H1 (cell line): ENCODE measurements at regions not wholly inside any gene's neighbourhood (a gene's known extent, or its start where the extent isn't known, plus 50 kb on each side); places are given as distances from the start of the nearest gene placed in this dataset.

ENCODE experiments used
- BACH1 ChIP-seq: IDR thresholded peaks from 2 replicates; pipeline ENCODE4 v1.6.1; 2012; ENCODE audit warnings: low read length, improper control_type of control experiment
- CREB1 ChIP-seq: IDR thresholded peaks from 2 replicates; pipeline ENCODE4 v1.6.1; 2012; ENCODE audit warnings: inconsistent platforms
- EZH2 ChIP-seq: fragments of 200-600 bp; sonication (generic); IDR thresholded peaks from 2 replicates; pipeline ENCODE4 v1.7.1; 2012; ENCODE audit warnings: low read depth, mild to moderate bottlenecking, moderate library complexity, low read length, inconsistent platforms; ENCODE audit not compliant: severe bottlenecking
- FOSL1 ChIP-seq: IDR thresholded peaks from 2 replicates; pipeline ENCODE4 v1.6.1; 2011; ENCODE audit warnings: mild to moderate bottlenecking, low read depth, low read length, moderate library complexity; ENCODE audit not compliant: insufficient read depth
- HDAC2 ChIP-seq, 2 experiments: fragments of 300-600 bp in 1 of 2; sonication (generic) in 1 of 2; IDR thresholded peaks; 2 replicates each; pipeline ENCODE4 v1.6.1; 2011 to 2012; ENCODE audit warnings: low read depth in 2 of 2, low read length in 2 of 2, mild to moderate bottlenecking in 2 of 2, moderate library complexity in 2 of 2, borderline replicate concordance in 1 of 2, inconsistent platforms in 1 of 2
- PHF8 ChIP-seq: fragments of 200-600 bp; sonication (generic); conservative IDR thresholded peaks from 2 replicates; pipeline ENCODE4 v1.7.1; 2012; ENCODE audit warnings: low read depth, mild to moderate bottlenecking, inconsistent platforms, low read length, moderate library complexity
- SP4 ChIP-seq: IDR thresholded peaks from 2 replicates; pipeline ENCODE4 v1.6.1; 2012; ENCODE audit warnings: low read length, inconsistent platforms

- TF ChIP-seq HDAC2 (IDR thresholded peaks at IDR 0.05; ENCODE audit: borderline replicate concordance in 1 of 2, low read depth in 2 of 2, low read length in 2 of 2) (no peak), SP4 (no peak), EZH2 (no peak), CREB1 (no peak), PHF8 (no peak), FOSL1 (no peak), BACH1 (no peak)
Measured at GRCh38 chr6:14578994-14579393, 461.4 kb downstream of the CD83 start (continued).
